ENCODE measurements at regions not wholly inside any gene's neighbourhood (a gene's known extent, or its start where the extent isn't known, plus 50 kb on each side); places are given as distances from the start of the nearest gene placed in this dataset.
"Not testable (repeated sequence)": the region's sequence is repeated elsewhere in the genome, so short reads cannot be mapped to it uniquely, and the experiment has no call there.

DNA sequence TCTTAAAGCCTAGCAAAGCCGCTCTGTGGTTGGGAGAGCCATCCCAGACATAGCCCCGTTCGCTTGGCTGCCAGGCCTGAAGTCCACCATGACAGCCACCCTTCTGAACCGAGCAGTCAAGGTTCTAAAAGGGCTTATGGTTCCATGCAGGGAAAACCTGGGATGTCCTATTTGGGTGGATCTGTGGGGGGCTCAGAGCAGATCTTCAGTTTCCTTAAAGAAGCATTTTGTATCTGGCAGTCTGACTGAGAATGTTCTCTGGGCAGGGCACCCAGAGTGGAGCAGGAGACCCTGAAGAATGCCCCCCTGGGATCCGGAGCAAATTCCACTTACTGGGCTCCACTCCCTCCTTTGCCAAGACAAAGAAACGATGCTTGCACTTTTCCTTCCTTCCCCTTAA is 127.2 kb downstream of the IRX5 start:
- TF ChIP-seq POLR2AphosphoS5 (IDR thresholded peaks at IDR 0.05; ENCODE audit: borderline replicate concordance, low read depth, low read length) (no peak), EZH2 (IDR thresholded peaks at IDR 0.05) (no peak), FOXP2 (optimal IDR thresholded peaks at IDR 0.05; ENCODE audit: control extremely low read depth, extremely low read length, insufficient read depth) (no peak)

DNA sequence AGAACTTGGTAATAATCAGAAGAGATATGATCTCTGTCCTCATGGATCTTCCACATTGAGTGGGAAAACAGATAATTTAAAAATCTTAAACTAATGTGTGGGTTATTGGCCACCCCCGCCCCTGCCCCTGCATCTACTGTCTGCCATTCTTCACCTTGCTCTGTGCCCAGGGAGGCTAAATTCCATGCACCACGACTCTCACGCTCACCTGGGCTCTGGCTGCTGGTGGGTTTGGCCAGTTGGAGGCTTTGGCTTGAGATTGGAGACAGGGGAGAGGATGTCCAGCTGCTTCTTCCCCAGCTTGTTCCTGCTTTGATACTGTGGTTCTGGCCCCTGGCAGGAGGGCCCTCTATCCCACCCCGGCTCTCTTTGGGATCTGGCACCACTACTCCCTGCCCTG is 127.9 kb downstream of the IRX5 start:
- Histone ChIP-seq H3K27ac (no peak overlapping the region), H3K4me3 (no peak overlapping the region), H3K9me3 (ENCODE audit: low read depth, low read length) (no peaks in the 10 kb centered on the region), H3K36me3 (ENCODE audit: insufficient read depth, low read length) (no peaks in the 10 kb centered on the region), H3K9ac (ENCODE audit: insufficient read length) (no peak overlapping the region)
- DNase-seq (ENCODE audit: low read depth, low spot score): no peak
- no peak for TF ChIP-seq FOXP2 (optimal IDR thresholded peaks at IDR 0.05; ENCODE audit: control extremely low read depth, extremely low read length, insufficient read depth)
- no peak for TF ChIP-seq EZH2 (IDR thresholded peaks at IDR 0.05)
- no peak for TF ChIP-seq POLR2AphosphoS5 (IDR thresholded peaks at IDR 0.05; ENCODE audit: borderline replicate concordance, low read depth, low read length)

More for the DNA sequence above, 127.2 kb downstream of the IRX5 start:
- Histone ChIP-seq H3K9me3 (ENCODE audit: low read depth, low read length) (no peaks in the 10 kb centered on the region), H3K4me3 (no peak overlapping the region), H3K9ac (ENCODE audit: insufficient read length) (no peak overlapping the region), H3K36me3 (ENCODE audit: insufficient read depth, low read length) (no peaks in the 10 kb centered on the region), H3K27ac (no peak overlapping the region)
- DNase-seq (ENCODE audit: low read depth, low spot score): no peak

DNA sequence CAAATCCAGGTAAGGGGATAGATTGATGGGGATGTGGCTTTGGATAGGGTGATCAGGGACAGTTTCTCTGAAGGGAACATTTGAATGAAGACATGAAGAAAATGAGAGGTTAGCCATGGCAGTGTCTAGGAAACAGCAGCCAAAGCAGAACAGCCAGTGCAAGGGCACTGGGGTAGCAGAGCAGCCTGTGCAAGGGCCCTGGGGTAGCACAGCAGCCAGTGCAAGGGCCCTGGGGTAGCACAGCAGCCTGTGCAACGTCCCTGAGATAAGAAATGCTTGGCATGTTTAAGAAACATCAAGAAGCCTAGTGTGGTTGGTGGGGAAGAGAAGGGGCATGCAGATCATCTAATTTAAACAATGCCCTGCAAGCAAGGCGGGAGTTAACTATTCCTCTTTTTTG is 128.5 kb downstream of the IRX5 start:
- H3K9ac ChIP-seq (ENCODE audit: insufficient read length): no peak overlapping the region
- DNase-seq (ENCODE audit: low read depth, low spot score): no peak
- H3K27ac ChIP-seq: no peak overlapping the region
- TF ChIP-seq POLR2AphosphoS5 (IDR thresholded peaks at IDR 0.05; ENCODE audit: borderline replicate concordance, low read depth, low read length): no peak
- no peak for TF ChIP-seq EZH2 (IDR thresholded peaks at IDR 0.05)
- no peak for TF ChIP-seq FOXP2 (optimal IDR thresholded peaks at IDR 0.05; ENCODE audit: control extremely low read depth, extremely low read length, insufficient read depth)
- no peak overlapping the region for H3K4me3 ChIP-seq
- H3K36me3 ChIP-seq (ENCODE audit: insufficient read depth, low read length): no peaks in the 10 kb centered on the region
- H3K9me3 ChIP-seq (ENCODE audit: low read depth, low read length): no peaks in the 10 kb centered on the region

DNA sequence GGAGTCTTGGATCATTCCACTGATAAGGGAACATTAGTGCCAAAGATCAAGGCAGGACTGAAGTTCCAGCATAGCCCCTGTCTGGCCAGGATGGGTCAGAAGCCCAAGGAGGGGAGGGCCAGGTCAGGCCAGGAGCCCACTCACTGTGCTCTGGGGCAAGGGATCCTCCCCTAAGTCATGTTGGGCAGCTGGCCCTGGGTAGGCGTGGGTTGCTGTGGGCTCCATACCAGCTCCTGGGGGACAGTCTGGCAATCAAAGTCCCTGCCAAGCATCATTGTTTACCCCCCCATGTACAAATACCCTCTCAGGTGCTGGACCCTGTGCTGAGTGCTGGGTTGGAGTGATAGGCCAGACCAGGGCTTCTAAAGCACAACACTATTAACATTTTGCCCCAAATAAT is 130.5 kb downstream of the IRX5 start:
- no peaks in the 10 kb centered on the region for H3K36me3 ChIP-seq (ENCODE audit: insufficient read depth, low read length)
- no peak for DNase-seq (ENCODE audit: low read depth, low spot score)
- H3K27ac ChIP-seq: no peak overlapping the region
- no peaks in the 10 kb centered on the region for H3K9me3 ChIP-seq (ENCODE audit: low read depth, low read length)
- H3K9ac ChIP-seq (ENCODE audit: insufficient read length): no peak overlapping the region
- TF ChIP-seq POLR2AphosphoS5 (IDR thresholded peaks at IDR 0.05; ENCODE audit: borderline replicate concordance, low read depth, low read length) (no peak), FOXP2 (optimal IDR thresholded peaks at IDR 0.05; ENCODE audit: control extremely low read depth, extremely low read length, insufficient read depth) (no peak), EZH2 (IDR thresholded peaks at IDR 0.05) (no peak)
- no peak overlapping the region for H3K4me3 ChIP-seq

DNA sequence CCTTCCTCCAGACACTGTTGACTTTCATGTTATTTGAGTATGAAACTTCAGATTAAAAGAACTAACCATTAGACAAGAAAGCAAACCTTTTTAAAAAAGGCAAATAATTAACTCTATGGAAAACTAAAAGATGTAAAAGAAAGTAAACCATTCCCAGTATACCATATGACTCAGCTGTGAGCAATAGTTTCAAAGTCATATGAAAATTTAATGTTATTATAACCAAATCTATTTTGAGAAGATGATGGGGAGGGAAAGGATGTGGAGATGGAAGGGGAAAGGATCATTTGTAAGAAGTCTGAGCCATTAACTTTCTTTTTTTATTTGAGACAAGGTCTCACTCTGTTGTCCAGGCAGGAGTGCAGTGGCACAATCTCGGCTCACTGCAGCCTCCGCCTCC is 131.8 kb downstream of the IRX5 start:
- no peak for DNase-seq (ENCODE audit: low read depth, low spot score)
- Histone ChIP-seq H3K27ac (no peak overlapping the region), H3K9ac (ENCODE audit: insufficient read length) (no peak overlapping the region), H3K36me3 (ENCODE audit: insufficient read depth, low read length) (no peaks in the 10 kb centered on the region), H3K4me3 (no peak overlapping the region), H3K9me3 (ENCODE audit: low read depth, low read length) (no peaks in the 10 kb centered on the region)
- TF ChIP-seq POLR2AphosphoS5 (IDR thresholded peaks at IDR 0.05; ENCODE audit: borderline replicate concordance, low read depth, low read length): no peak
- no peak for TF ChIP-seq FOXP2 (optimal IDR thresholded peaks at IDR 0.05; ENCODE audit: control extremely low read depth, extremely low read length, insufficient read depth)
- no peak for TF ChIP-seq EZH2 (IDR thresholded peaks at IDR 0.05)

DNA sequence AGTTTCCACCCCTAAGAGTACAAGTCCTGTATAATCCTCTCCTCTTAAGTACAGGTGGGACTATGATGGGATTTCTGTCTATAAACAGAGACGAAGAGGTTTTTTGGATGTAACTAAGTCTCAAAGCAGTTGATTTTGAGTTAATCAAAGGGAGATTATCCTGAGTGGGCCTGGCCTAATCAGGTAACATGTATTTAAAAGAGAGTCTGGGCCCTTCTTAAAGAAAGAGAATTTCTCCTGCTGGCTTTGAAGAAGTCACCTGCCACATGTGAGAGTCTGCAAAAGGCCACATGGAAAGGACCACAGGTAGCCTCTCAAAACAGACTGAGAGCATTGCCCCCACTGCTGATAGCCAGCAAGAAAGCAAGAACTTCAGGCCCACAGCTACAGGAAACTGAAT is 142.3 kb downstream of the IRX5 start:
- H3K36me3 ChIP-seq (ENCODE audit: insufficient read depth, low read length): no peaks in the 10 kb centered on the region
- H3K9me3 ChIP-seq (ENCODE audit: low read depth, low read length): no peaks in the 10 kb centered on the region
- H3K4me3 ChIP-seq: no peak overlapping the region
- no peak overlapping the region for H3K9ac ChIP-seq (ENCODE audit: insufficient read length)
- TF ChIP-seq EZH2 (IDR thresholded peaks at IDR 0.05) (no peak), FOXP2 (optimal IDR thresholded peaks at IDR 0.05; ENCODE audit: control extremely low read depth, extremely low read length, insufficient read depth) (no peak), POLR2AphosphoS5 (IDR thresholded peaks at IDR 0.05; ENCODE audit: borderline replicate concordance, low read depth, low read length) (no peak)
- no peak overlapping the region for H3K27ac ChIP-seq
- no peak for DNase-seq (ENCODE audit: low read depth, low spot score)

DNA sequence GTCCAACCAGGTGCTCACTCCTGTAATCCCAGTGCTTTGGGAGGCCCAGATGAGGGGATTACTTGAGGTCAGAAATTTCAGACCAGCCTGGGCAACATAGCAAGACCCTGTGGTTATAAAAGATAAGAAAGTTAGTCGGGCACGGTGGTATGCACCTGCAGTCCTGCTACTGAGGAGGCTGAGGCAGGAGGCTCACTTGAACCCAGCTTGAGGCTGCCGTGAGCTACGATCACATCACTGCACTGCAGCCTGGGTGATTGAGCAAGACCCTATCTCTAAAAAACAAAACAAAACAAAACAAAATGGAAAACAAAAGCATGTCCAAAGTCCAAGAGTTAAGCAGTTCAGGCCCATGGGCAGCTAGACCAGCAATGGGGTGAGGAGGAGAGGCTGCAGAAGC is 143.2 kb downstream of the IRX5 start:
- no peak overlapping the region for H3K9ac ChIP-seq (ENCODE audit: insufficient read length)
- no peaks in the 10 kb centered on the region for H3K36me3 ChIP-seq (ENCODE audit: insufficient read depth, low read length)
- H3K4me3 ChIP-seq: no peak overlapping the region
- H3K27ac ChIP-seq: no peak overlapping the region
- H3K9me3 ChIP-seq (ENCODE audit: low read depth, low read length): no peaks in the 10 kb centered on the region
- no peak for TF ChIP-seq FOXP2 (optimal IDR thresholded peaks at IDR 0.05; ENCODE audit: control extremely low read depth, extremely low read length, insufficient read depth)
- no peak for TF ChIP-seq POLR2AphosphoS5 (IDR thresholded peaks at IDR 0.05; ENCODE audit: borderline replicate concordance, low read depth, low read length)
- no peak for TF ChIP-seq EZH2 (IDR thresholded peaks at IDR 0.05)
- no peak for DNase-seq (ENCODE audit: low read depth, low spot score)

DNA sequence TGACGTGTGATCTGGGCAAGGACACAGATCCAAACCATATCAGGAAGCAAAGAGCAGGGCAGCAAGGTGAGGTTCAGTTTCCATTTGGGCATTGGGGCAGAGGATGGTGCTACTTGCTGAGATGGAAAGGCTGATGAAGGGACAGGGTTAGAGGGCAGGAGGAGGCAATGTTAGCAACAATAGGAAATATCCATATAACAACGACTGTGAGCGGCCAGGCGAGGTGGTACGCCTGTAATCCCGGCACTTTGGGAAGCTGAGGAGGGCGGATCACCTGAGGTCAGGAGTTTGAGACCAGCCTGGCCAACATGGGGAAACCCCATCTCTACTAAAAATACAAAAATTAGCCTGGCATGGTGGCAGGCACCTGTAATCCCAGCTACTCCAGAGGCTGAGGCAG is 144.5 kb downstream of the IRX5 start:
- H3K9ac ChIP-seq (ENCODE audit: insufficient read length); DNase-seq (ENCODE audit: low read depth, low spot score); H3K4me3 ChIP-seq; H3K9me3 ChIP-seq (ENCODE audit: low read depth, low read length); H3K27ac ChIP-seq; H3K36me3 ChIP-seq (ENCODE audit: insufficient read depth, low read length): not testable (repeated sequence)

DNA sequence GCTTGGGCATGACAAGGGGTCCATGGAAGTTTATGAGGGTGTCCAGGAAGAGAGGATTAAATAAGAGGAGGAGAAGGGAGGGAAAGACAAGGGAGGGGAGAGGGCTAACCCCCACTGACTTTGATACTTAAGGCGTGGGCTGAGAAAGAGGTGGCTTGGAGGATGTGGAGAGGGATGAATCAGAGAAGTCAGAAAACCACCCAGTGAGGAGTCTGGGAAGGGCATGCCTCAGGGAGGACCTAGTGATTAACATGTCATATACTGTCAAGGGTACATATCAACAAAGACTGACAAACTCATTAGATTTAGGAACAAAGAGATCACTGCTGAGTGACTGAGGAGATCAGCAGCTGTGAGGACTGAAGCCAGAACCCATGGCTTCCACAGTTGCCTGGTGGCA is 145.4 kb downstream of the IRX5 start:
- no peaks in the 10 kb centered on the region for H3K36me3 ChIP-seq (ENCODE audit: insufficient read depth, low read length)
- TF ChIP-seq POLR2AphosphoS5 (IDR thresholded peaks at IDR 0.05; ENCODE audit: borderline replicate concordance, low read depth, low read length) (no peak), EZH2 (IDR thresholded peaks at IDR 0.05) (no peak), FOXP2 (optimal IDR thresholded peaks at IDR 0.05; ENCODE audit: control extremely low read depth, extremely low read length, insufficient read depth) (no peak)
- H3K4me3 ChIP-seq: no peak overlapping the region
- no peaks in the 10 kb centered on the region for H3K9me3 ChIP-seq (ENCODE audit: low read depth, low read length)
- no peak overlapping the region for H3K27ac ChIP-seq
- DNase-seq (ENCODE audit: low read depth, low spot score): no peak
- no peak overlapping the region for H3K9ac ChIP-seq (ENCODE audit: insufficient read length)
